ENCODE measurements at regions not wholly inside any gene's neighbourhood (a gene's known extent, or its start where the extent isn't known, plus 50 kb on each side); places are given as distances from the start of the nearest gene placed in this dataset.

DNA sequence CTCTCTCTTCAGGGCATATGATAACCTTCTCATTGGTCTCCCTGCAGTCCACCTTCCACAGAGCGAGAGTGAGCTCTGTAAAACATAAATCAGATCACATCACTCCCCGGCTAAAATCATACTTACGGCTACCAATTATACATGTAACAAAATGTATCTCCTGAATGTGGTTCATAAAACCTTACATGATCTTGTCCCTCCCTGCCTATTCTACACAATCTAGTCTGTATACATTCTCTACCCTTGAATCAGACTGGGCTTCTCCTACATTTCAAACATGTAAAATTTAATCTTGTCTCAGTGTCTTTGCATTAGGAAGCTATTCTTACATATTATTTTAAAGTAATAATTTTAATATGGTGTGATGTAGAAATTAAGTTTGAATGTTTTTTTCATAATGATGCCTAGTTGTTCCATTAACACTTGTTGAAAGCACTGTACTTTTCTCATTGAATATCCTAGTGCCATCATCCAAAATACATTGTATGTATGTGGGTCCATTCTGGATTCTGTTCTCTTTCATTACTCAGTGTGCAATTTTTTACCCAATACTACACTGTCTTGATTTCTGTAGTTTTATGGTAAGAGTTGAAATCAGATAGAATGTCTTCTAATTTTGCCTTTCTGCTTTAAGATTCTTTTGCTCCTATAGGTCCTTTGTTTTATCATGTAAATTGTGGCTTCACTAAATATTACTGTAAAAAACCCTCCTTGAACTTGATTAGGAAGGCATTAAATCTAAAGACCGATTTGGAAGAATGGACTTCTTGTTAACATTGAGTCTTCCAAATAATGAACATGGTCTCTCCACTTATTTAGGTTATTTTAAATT lies 403.3 kb upstream of the EPHA7 start:
- Histone ChIP-seq H3K36me3 (replicated peaks in 1 of 2; ENCODE audit: control extremely low read depth in 1 of 2, control insufficient read depth in 1 of 2, extremely low read depth in 1 of 2, insufficient read depth in 2 of 2, low read length in 1 of 2) (no peaks in the 10 kb centered on the region), H3K9ac (ENCODE audit: low read length) (no peak overlapping the region), H3K27me3 (replicated peaks in 1 of 4; ENCODE audit: control extremely low read depth in 1 of 4, control insufficient read depth in 3 of 4, insufficient read depth in 4 of 4, low read length in 3 of 4) (no peaks in the 10 kb centered on the region), H3K4me2 (replicated peaks; ENCODE audit: low read depth, low read length, poor library complexity, severe bottlenecking) (no peak overlapping the region), H3K79me2 (ENCODE audit: control insufficient read depth, insufficient read depth, low read length) (no peaks in the 10 kb centered on the region), H3K27ac (ENCODE audit: low read length in 2 of 2) (no peak overlapping the region), H3K4me3 (ENCODE audit: control extremely low read depth in 1 of 5, extremely low read depth in 1 of 5, insufficient read depth in 1 of 5, low read depth in 2 of 5, low read length in 4 of 5) (no peak overlapping the region), H3K4me1 (ENCODE audit: control insufficient read depth in 2 of 2, insufficient read depth in 2 of 2, low read length in 2 of 2) (no peaks in the 10 kb centered on the region), H3K9me3 (ENCODE audit: control extremely low read depth in 1 of 3, control insufficient read depth in 2 of 3, insufficient read depth in 1 of 3, low read length in 2 of 3) (peaks cover 0 to 4% (median 0%) of the 10 kb centered on the region in 3 donors), H2AFZ (ENCODE audit: insufficient read depth, low read depth, low read length, poor library complexity, severe bottlenecking) (no peak overlapping the region), H4K20me1 (ENCODE audit: control insufficient read depth, insufficient read depth, low read length, poor library complexity, severe bottlenecking) (no peaks in the 10 kb centered on the region)
- DNase-seq (no peak), ATAC-seq (ENCODE audit: low read depth) (no peak)
- Mint-ChIP-seq H3K4me1 (no peaks in the 10 kb centered on the region), H3K27me3 (no peaks in the 10 kb centered on the region), H3K9me3 (ENCODE audit: insufficient read depth) (peaks cover 6% of the 10 kb centered on the region), H3K27ac (no peak overlapping the region), H3K4me3 (no peak overlapping the region)
- ChIA-PET POLR2A (no interaction called here), CTCF (no interaction called here)
- intact Hi-C loops (cut with micrococcal nuclease): no loop called here
- TF ChIP-seq, protein P1, sequence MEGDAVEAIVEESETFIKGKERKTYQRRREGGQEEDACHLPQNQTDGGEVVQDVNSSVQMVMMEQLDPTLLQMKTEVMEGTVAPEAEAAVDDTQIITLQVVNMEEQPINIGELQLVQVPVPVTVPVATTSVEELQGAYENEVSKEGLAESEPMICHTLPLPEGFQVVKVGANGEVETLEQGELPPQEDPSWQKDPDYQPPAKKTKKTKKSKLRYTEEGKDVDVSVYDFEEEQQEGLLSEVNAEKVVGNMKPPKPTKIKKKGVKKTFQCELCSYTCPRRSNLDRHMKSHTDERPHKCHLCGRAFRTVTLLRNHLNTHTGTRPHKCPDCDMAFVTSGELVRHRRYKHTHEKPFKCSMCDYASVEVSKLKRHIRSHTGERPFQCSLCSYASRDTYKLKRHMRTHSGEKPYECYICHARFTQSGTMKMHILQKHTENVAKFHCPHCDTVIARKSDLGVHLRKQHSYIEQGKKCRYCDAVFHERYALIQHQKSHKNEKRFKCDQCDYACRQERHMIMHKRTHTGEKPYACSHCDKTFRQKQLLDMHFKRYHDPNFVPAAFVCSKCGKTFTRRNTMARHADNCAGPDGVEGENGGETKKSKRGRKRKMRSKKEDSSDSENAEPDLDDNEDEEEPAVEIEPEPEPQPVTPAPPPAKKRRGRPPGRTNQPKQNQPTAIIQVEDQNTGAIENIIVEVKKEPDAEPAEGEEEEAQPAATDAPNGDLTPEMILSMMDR (IDR thresholded peaks at IDR 0.05): no peak
- TF ChIP-seq EZH2 (IDR thresholded peaks at IDR 0.05; ENCODE audit: borderline replicate concordance, insufficient read depth, low read depth, low read length, poor library complexity, severe bottlenecking): no peak
- 96% methylated on average over 3 of the region's 4 CpGs for WGBS (ENCODE audit: insufficient coverage)

DNA sequence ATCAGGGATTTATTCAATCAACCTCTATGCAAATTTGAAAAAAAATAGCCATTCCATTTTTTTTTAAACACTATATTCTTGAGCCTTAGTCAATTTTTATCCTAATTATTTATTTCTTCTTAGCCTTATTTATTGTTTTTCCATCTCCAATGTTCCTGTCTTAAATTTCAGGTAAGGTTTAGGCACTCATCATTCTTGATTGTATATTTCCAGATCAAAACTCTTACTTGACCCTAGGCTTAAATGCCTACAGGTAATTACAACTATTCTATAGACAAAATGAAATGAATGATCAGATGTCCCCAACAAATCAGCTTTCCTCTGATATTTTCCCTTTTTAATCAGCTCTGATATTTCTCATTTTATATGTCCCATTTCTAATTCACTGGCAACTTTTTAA lies 402.6 kb upstream of the EPHA7 start:
- ATAC-seq (ENCODE audit: low read depth): no peak
- no peaks in the 10 kb centered on the region for H3K27me3 ChIP-seq (replicated peaks in 1 of 4; ENCODE audit: control extremely low read depth in 1 of 4, control insufficient read depth in 3 of 4, insufficient read depth in 4 of 4, low read length in 3 of 4)
- no peaks in the 10 kb centered on the region for H3K36me3 ChIP-seq (replicated peaks in 1 of 2; ENCODE audit: control extremely low read depth in 1 of 2, control insufficient read depth in 1 of 2, extremely low read depth in 1 of 2, insufficient read depth in 2 of 2, low read length in 1 of 2)
- intact Hi-C loops (cut with micrococcal nuclease): no loop called here
- H3K9me3 ChIP-seq (ENCODE audit: control extremely low read depth in 1 of 3, control insufficient read depth in 2 of 3, insufficient read depth in 1 of 3, low read length in 2 of 3): peaks cover 0 to 4% (median 0%) of the 10 kb centered on the region in 3 donors
- H3K9ac ChIP-seq (ENCODE audit: low read length): no peak overlapping the region
- Mint-ChIP-seq H3K27ac (no peak overlapping the region), H3K27me3 (no peaks in the 10 kb centered on the region), H3K4me3 (no peak overlapping the region), H3K9me3 (ENCODE audit: insufficient read depth) (peaks cover 6% of the 10 kb centered on the region), H3K4me1 (no peaks in the 10 kb centered on the region)
- ChIA-PET POLR2A (no interaction called here), CTCF (no interaction called here)
- H2AFZ ChIP-seq (ENCODE audit: insufficient read depth, low read depth, low read length, poor library complexity, severe bottlenecking): no peak overlapping the region
- no peak overlapping the region for H3K4me3 ChIP-seq (ENCODE audit: control extremely low read depth in 1 of 5, extremely low read depth in 1 of 5, insufficient read depth in 1 of 5, low read depth in 2 of 5, low read length in 4 of 5)
- H4K20me1 ChIP-seq (ENCODE audit: control insufficient read depth, insufficient read depth, low read length, poor library complexity, severe bottlenecking): no peaks in the 10 kb centered on the region
- no peak overlapping the region for H3K4me2 ChIP-seq (replicated peaks; ENCODE audit: low read depth, low read length, poor library complexity, severe bottlenecking)
- TF ChIP-seq, protein P1 (IDR thresholded peaks at IDR 0.05): no peak
- TF ChIP-seq EZH2 (IDR thresholded peaks at IDR 0.05; ENCODE audit: borderline replicate concordance, insufficient read depth, low read depth, low read length, poor library complexity, severe bottlenecking): no peak
- no peak for DNase-seq
- no peaks in the 10 kb centered on the region for H3K79me2 ChIP-seq (ENCODE audit: control insufficient read depth, insufficient read depth, low read length)
- H3K27ac ChIP-seq (ENCODE audit: low read length in 2 of 2): no peak overlapping the region
- H3K4me1 ChIP-seq (ENCODE audit: control insufficient read depth in 2 of 2, insufficient read depth in 2 of 2, low read length in 2 of 2): no peaks in the 10 kb centered on the region

All from B cell (primary cell).